GM10248 (cell line): ENCODE measurements at regions not wholly inside any gene's neighbourhood (a gene's known extent, or its start where the extent isn't known, plus 50 kb on each side); places are given as distances from the start of the nearest gene placed in this dataset.

Experiments
- CTCF ChIA-PET: fragments of 300-600 bp; sonication (Branson Sonifier 250); formaldehyde crosslinking; extraction: SDS; loops from one replicate; lab custom pipeline; 2021; ENCODE audit warnings: antibody characterized with exemption; lab: Yijun Ruan, JAX
- POLR2A ChIA-PET: fragments of 350-650 bp; sonication (Branson Sonifier 250); formaldehyde crosslinking; extraction: SDS; loops from one replicate; lab custom pipeline; 2020; ENCODE audit warnings: antibody characterized with exemption; lab: Yijun Ruan, JAX
- DNase-seq: peaks from one replicate; pipeline ENCODE4 v3.0.0; 2012; ENCODE audit errors: extremely low spot score
- CTCF ChIP-seq: IDR thresholded peaks from 2 replicates; pipeline ENCODE4 v1.5.1; 2012; ENCODE audit warnings: mild to moderate bottlenecking, low read depth; ENCODE audit errors: extremely low read depth, missing control alignments, control extremely low read depth

- POLR2A ChIA-PET = no interaction called here
- DNase-seq = no peak
- CTCF ChIA-PET = no interaction called here
- TF ChIP-seq CTCF = no peak
Observed at GRCh38 chr6:8657522-8657921, 222.2 kb upstream of the SLC35B3 start.

DNA sequence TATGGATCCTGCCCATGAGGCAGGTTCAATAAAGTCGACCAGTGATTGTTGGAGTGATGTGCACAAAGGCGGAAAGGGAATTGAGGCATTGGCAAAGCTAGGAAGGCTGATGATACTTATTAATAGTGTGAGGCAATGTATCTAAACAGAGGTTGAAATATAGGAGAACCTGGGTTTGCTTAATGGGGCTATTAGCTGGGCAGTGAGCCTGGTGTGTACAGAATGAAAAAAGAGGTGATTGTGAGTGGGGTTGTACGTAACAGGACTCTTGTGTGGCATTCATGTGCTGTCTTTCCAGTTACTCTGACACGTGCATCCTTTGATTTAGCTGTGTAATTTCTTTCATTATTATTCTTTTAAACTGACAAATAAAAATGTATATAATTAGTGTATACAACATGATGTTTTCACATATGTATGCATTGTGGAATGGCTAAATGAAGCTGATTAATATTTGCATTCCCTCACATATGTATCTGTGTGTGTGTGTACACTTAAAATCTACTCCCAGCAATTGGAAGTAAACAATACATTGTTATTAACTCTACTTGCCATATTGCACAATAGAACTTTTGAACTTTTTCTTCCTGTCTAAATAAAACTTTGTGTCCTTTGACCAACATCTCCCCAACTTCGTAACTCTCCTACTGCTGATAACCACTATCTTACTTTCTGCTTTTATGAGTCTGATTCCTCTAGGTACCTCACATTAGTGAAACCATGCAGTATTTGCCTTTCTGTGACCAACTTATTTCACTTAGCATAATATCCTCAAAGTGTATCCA is 220.5 kb upstream of the SLC35B3 start:
- ChIA-PET CTCF (interaction anchor here (1.2 kb wide), 1 partner anchor 11 kb away, joined by 3 read pairs; no protein-coding TSS in a partner anchor), POLR2A (no interaction called here)
- TF ChIP-seq CTCF = no peak
- DNase-seq = no peak

- ChIA-PET CTCF (interaction anchor here (1.2 kb wide), 1 partner anchor 9 kb away, joined by 3 read pairs; no protein-coding TSS in a partner anchor), POLR2A (no interaction called here)
- TF ChIP-seq CTCF = no peak
- no peak for DNase-seq
Observed at GRCh38 chr6:8652710-8653109, 217.4 kb upstream of the SLC35B3 start.

DNA sequence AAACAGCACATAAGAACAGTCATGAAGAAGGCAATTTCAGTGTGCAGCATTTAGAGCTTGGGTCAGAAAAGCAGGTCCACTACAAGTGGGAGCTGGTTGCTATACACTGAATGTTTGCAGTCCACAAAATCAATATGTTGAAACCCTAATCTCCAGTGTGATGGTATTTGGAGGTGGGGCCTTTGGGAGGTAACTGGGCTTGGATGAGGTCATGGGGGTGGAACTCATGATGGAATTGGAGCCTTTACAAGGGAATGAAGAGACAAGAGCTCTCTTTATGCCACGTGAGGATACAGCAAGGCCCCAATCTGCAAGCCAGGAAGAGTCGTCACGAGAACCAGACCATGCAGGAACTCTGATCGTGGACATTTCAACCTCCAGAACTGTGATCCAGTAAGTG is 216.7 kb upstream of the SLC35B3 start:
- CTCF ChIA-PET = interaction anchor here (1.2 kb wide), 1 partner anchor 10 kb away, joined by 3 read pairs; no protein-coding TSS in a partner anchor
- no peak for DNase-seq
- POLR2A ChIA-PET = no interaction called here
- no peak for TF ChIP-seq CTCF

GRCh38 chr6:8645212-8645611 is 209.9 kb upstream of the SLC35B3 start:
- no peak for TF ChIP-seq CTCF
- DNase-seq = no peak
- ChIA-PET POLR2A (no interaction called here), CTCF (interaction anchor here (1.6 kb wide), 1 partner anchor 10 kb away, joined by 3 read pairs; no protein-coding TSS in a partner anchor)

DNA sequence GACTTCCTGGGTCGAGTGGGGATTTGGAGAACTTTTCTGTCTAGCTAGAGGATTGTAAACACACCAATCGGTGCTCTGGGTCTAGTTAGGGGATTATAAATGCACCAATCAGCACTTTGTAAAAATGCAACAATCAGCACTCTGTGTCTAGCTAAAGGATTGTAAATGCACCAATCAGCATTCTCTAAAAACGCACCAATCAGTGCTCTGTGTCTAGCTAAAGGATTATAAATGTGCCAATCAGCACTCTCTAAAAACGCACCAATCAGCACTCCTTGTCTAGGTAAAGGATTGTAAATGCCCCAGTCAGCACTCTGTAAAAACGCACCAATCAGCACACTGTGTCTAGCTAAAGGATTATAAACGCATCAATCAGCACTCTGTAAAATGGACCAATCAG is 209.0 kb upstream of the SLC35B3 start:
- TF ChIP-seq CTCF = no peak
- DNase-seq = no peak
- ChIA-PET CTCF (interaction anchor here (1.6 kb wide), 1 partner anchor 11 kb away, joined by 3 read pairs; no protein-coding TSS in a partner anchor), POLR2A (no interaction called here)
